GM18870 (cell line): ENCODE measurements at regions not wholly inside any gene's neighbourhood (a gene's known extent, or its start where the extent isn't known, plus 50 kb on each side); places are given as distances from the start of the nearest gene placed in this dataset.
A peak's percentile ranks its signal among the peaks of the same experiment; 100 is the strongest.

Experiments used
- ATAC-seq: cut with Tn5 transposase; IDR thresholded peaks from one replicate; pipeline ENCODE4 v1.9.1; 2021; ENCODE audit warnings: moderate library complexity; ENCODE audit not compliant: unreplicated experiment

DNA sequence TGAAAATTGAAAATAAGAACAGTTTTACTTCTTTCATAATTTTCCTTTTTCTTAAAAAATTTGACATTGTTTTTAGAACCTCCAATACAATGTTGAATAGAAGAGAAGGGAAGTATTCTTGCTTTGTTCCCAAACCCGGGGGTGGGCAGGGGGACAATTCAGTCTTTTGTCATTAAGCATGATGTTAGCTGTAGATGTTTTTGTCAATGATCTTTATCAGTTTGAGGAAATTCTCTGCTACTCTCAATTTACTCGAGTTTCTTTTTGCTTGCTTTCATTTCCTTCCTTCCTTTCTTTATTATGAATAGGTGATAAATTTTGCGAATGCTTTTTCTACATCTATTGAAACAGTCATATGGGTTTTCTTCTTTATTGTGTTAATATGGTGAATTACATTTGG, 183.2 kb upstream of the FRMD6 start:
- ATAC-seq: no peak

DNA sequence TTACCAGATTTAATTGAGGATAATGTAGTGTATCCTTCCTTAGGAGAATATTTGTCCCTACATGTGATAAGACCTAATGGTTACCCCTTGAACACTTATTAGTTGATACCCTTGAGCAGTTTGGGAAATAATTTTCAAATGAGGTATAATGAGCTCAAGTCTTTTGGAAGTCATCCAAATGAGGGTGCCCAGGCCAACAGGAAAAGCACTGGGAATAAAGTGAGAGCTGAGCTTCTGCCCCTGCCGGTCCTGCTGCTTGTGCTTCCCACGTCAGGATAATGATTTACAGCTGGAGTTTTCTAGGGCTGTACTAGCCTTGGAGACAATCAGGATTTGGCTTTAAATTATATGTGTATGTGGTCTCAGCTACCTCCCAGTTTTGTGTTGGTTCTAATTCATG, 178.8 kb upstream of the FRMD6 start:
- no peak for ATAC-seq

DNA sequence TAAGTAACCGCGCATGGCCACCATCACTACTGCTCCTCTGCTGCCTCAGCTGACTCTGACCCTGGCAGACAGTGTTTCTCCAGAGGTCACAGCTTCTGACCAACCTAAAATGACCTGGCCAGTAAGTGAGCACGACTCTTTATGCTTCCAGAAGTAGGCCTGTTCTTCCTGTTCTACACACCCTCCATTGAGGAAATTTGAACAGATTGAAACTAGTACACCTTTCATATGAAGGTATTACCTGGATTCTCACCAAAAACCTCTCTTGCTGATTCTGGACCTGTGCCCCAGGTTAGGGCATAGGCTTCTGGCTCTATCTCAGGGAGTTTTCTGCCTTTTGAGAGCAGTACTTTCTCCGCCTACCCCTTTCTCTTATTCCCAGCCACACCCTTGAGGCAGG, 178.4 kb upstream of the FRMD6 start:
- no peak for ATAC-seq

DNA sequence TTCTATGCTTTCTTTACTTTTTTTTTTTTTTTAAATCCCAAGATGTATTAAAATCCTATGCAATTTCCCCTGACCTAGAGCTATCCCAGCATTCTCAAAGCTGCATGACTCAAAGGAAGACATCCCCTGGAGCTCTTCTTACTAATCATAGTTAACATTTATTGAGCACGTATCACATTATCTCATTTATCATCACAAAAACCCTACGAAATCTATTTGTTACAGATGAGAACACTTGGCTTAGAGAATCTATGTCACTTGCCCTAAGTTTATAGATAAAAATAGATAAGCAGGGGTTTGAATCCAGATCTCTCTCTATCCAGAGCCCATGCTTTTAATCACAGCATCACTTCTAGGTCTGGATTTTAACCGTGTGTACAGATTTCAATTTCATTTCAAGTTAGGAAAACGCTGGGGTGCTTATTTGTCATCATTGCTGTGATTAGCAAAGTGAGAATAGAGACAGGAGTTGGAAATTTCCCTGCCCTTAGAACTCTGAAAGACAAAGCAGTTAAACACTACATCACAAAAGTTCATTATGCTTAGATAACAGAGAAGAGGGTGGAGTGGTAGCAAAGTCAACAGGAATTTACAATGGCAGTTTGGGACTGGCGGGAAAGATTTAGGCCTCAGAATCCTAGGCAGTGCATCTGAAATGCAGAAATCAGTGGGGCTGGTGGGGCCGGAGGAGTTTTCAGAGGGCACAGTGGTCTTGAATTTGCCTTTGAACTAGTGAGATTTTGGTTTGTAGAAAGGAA, 177.7 kb upstream of the FRMD6 start:
- no peak for ATAC-seq

DNA sequence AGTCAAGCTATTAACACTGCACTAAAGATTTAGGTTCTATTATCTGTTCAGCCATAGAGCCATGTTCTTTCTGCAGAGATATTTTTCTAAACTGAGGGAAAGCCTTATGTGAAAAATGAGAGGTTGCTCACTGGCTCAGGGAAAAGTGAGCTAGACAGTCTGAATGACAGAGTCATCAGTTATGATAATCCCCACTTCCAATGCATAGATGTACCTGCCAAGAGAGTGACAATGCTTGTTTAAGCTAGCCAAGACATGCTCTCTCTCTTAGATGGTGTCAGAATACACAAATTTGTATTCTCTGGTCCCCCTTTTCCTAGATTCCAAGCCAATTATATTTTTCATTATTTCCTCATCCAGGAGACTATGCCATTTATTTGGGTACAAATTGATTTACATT, 176.9 kb upstream of the FRMD6 start:
- ATAC-seq: no peak

DNA sequence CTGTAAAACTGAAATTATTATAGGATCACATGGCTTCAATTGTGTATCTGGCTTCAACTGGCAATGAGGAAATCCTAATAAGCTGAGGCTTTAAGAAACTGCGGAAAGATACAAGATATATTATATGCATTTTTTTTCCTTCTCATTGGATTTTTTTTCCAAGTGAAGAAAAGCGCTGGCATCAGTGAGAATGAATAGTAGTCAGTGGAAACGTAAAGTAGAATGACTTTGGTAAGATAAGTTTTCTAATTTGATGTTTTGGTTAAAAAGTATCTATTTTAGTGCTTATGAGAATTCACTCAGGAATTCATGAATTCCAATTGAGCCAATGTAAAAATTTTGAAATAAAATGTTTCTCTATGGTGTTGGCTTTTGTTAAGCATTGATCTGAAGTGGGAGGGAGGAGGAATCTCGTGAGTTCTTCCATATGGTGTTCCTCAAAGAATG, 173.5 kb upstream of the FRMD6 start:
- no peak for ATAC-seq

DNA sequence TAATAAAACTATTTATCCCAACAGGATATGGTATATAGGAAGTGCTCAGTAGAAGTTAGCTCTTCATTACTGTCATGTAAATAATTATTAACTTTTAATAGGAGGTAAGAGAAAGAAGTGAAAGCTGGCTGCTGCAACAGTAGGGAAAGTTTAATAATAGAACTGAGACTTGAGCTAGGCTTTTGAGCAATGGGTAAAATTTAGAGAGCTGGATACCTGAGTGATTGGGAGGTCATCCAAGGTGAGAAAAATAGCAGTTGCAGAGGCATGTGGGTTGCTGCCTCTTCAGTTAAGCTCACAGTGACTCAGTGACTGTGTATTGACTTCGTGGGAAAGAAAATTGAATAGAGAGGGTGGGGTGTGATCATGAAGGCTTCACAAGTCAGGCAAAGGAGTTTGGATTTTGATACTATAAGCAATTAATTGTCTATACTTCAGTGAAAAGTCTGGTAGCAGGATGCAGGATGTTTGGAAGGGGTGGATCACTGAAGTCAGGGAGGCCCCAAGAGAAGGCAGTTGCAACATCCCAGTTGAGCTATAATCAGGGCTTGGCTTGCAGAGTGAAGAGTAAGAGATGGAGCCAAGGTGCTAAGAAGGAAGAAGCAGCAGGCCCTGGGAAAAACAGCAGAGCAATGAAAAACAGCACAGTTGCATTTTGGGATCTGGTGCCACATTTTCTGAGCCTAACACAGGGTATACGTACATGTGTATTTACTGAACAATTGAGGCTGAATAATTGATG, 172.0 kb upstream of the FRMD6 start:
- ATAC-seq: peak; percentile 58

DNA sequence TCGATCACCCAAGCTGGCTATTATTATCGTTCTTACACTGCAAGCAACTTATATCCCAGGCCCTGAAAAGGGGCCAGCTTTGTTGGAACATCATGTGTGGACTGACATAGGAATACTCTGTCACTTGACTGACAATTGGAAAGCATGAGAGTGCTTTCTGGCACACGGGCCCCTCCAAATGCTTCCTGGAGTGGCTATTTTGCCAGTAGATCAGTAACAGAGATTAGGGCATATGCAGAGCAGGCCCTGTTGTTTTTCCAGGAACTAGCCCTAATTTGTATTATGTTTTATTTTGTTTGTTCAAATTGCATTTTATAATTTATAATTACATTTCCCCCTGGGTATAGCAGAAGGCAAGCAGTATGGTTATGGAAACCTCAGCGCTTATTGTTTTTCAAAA, 170.1 kb upstream of the FRMD6 start:
- ATAC-seq: no peak

DNA sequence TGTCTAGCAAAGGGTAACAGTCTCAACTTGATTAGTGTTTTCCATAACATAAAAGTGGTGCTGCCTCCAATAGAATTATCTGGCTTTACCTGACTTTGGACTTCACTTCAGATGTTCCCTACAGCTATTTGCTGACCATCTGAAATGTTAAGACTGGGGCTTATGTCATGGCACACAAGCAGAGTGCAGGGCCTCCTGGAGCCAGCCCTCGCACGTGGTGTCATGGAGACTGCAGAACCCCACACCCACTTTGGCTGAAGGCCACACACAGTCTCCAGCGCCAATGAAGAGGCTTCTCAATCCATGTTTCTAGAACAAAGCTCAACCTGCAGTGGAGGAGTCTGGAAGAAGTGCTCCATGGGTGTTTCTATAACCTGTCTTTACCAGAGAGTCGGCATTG, 169.6 kb upstream of the FRMD6 start:
- ATAC-seq: no peak

DNA sequence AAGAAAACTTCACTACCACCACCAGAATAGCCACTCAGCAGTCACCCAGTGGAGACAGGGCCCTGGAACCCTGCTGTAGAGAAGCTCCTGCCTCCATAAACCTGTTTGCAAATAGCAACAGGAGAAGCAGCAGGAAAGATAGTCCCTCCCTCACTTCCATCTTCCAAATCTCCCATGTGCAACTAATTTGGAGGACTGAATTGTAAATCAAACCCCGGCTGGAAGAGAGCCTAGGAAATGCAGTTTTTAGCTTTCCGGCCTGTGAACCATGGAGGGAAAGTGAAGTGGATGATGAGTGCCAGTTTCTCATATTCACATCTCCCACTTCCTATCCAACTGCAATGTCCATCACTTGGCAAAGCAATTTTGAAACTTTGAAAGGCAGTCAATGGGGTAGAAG, 167.2 kb upstream of the FRMD6 start:
- ATAC-seq: no peak

DNA sequence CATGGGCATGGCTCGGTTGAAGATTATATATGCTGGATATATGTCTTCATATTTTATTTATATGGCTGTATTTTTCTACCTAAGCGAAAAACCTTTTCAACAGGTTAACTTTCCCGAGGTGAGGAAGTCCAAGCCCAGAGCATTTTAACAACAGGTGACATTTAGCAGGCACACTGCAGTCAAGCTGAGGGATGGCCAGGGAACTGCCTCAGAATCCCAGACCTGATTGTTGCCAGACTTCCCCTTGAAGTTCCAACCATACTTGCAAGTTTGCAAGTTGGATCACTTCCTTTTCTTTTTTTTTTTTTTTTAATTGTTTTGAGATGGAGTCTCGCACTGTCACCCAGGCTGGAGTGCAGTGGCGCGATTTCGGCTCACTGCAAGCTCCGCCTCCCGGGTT, 166.0 kb upstream of the FRMD6 start:
- no peak for ATAC-seq

DNA sequence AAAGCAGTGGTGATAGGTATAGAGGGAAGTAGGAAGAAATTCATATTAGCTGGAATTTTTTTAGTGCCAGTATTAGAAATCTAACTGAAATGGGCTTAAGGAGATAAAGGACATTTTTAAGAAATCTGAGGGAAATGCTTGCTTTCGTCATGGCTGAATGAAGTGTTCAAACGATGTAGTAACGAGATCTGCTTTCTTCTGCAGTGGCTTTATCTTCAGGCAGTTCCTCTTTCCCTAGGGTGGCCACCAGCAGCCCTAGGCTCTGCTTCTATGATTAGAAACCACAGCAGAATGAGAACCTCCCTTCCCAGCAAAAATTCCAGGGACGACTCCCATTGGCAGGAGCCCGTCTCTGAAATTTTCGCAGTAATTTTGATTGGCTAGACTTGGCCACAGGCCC, 163.9 kb upstream of the FRMD6 start:
- no peak for ATAC-seq

DNA sequence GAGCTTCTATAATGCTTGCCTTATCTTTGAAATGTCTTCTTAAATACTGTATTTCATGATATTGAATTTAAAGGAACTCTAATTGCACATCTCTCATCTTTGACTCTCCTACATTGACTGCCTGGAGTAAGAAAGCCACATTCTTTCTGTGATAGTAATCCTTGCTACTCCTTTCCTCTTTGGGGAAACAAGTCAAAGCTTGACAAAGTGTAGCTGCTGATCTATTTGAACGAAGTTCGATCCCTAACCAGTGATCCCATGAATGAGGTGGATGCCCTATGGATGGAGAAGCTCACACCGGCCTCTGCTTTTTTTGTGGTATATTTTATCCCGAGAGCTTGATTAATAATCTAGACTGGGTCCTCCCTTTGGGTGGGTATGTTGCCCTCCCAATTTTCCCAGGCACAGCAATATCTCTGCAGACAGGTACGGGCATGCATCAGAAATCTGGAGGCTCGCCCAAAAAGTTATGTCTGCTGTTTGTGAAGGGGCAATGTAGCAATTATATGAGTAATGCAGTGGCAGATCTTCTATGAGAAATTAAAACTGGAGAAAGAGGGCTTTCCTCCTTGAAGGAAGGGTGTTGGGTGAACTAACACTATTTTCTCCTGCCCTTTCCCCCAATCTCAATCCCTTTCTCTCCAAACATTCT, 163.0 kb upstream of the FRMD6 start:
- ATAC-seq: no peak

DNA sequence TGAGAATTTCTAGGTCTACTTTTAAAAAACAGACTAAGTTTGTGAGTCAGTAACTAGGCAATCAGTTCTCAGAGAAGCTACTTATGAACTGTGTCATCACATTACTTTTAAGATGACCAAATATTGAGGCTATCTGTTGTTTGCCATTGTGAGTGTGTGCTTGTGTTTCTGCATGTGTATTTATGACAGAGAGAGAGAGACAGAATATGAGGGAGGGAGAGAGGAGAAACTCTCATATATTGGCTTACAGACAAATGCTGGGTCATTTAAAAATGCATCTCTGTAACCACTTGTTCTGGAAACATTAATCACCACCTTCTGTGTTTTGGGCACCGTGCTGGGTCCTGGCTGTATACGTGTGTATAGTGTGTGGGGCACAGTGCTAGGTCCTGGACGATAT, 161.5 kb upstream of the FRMD6 start:
- no peak for ATAC-seq

DNA sequence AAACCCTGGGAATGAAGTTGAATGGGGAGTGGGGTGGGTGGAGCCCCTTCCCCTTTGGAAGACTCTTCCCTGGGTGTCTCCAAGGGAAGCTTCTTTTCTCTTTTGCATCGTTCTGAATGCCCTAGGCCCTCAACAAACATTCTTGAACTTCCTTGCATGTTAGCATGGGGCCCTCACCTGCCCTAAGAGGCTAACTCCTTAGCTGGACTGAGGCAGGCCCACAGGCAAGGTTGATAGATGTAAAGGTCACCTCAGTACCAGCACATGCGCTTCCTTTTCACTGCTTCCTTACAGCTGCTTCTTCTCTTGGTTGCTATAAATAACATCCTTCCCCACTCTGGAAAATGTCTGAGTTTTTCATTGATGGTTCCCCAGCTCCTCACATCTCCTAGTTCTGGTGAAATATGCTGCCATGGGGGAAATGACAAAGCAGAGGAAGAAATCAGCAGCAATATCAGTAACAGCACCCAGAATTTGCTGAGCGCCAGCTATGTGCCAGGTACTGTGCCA, 160.6 kb upstream of the FRMD6 start:
- ATAC-seq: no peak

DNA sequence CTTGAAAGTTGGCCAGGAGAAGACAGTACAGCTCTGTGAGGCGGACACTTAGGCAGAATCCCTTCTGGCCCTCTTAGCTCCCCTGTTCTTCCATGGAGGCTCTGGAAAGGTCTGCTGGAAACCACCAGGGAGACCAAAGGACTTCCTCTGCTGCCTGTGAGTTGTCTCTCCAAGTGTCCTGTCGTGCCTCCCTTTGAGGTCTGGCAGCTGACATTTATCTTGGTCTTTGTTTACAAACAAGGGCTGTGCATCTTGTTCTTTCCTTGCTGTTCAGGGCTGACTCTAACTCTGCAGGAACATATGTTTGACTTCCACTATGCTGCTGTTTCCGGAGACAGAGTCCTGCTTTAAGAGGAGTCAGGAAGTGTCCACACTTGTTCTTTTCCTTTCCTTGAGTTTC, 159.9 kb upstream of the FRMD6 start:
- ATAC-seq: no peak

DNA sequence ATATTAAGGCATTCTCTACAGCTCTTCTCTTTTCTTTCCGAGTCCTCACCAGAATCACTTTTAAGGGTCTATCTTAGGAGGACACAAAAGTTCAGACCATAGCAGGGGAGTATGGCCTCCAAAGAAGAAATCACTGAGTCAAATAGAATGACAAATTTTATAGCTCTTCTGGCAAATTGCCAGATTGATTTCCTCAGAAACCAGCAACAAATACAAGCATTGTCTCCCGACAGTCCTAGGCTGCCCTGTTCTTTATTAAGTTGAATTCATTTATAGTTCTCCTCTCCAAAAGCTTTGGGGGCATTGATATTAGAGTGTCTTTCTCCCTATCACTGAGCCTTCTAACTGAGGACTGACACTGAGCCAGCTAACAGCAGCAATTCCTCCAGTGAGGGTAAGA, 156.4 kb upstream of the FRMD6 start:
- ATAC-seq: no peak

DNA sequence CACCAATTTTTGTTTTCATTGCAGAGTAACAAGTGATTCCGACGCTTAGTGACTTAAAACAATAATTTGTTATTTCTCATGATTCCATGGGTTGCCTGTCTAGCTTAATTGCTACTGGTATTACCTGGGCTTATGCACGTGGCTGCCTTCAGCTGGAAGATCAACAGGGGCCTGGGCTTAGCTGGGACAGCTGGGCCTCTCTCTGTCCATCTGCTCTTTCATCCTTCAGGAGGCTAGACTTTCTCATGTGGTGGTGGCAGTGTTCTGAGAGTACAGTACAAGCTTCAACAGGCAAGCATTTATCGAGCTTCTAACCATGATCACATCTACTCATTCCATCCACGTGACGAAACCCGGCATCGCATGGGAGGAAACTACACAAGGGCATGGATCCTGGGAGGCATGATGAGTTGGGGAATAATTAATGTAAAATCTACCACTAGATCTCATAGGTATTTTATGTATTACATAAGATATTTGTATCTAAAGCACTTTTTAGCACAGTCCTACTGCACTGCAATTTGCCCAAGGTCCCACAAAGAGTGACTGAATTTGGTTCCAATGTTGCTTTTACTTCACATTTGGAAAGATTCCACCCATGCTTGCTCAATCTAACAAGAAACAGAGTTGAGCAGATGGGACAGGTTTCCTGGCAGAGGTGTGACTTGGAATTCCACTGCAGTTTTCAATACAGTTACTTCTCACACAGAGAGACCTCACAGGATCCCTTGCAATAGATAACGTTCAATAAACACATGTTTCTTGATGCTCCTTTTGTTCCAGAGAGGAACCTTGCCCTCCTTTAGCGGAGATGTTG, 153.1 kb upstream of the FRMD6 start:
- no peak for ATAC-seq

DNA sequence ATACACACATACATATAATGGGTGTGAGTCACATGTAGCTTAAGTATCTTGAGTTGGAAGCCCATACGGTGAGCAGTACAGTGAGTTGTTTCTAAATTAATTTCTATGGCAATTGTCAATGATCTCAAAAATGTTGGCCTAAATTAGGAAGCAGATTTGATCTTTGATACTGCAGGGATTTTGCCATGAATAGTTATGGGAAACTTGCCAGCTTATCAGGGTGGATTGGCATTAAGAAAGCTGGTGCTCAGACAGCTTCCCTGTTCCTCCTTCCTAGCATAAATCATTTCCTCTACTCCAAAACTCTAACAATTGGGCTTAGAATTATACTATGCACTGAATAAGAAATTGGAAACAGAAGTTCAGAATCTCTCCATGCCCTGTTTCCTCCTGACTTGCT, 150.9 kb upstream of the FRMD6 start:
- ATAC-seq: no peak

DNA sequence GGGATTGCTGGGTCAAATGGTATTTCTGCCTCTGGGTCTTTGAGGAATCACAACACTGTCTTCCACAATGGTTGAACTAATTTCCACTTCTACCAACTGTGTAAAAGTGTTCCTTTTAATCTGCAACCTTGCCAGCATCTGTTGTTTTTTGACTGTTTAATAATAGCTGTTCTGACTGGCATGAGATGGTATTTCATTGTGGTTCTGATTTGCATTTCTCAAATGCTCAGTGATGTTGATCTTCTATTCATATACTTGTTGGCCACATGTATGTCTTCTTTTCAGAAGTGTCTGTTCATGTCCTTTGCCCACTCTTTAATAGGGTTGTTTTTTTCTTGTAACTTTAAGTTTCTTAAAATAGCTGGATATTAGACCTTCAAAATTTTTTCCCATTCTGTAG, 150.0 kb upstream of the FRMD6 start:
- ATAC-seq: no peak

DNA sequence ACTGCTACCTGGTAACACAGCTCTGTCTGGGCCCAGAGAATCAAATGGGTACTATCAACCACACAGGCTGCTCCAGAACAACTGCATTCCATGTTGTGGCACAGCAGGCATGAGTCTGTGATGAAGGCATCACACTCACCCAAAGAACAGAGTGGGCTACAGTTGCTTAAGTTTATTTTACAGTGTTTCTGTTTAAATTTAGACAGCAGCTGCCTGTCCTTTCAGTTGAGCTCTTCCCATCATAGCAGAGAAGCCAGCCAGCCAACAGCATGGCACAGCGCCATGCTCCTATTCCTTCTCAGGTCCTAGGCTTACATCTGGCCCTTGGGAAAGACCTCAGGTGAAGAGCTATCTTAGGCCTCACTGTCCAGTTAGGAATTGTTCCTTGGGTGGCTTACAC, 147.0 kb upstream of the FRMD6 start:
- ATAC-seq: no peak
